ENCODE measurements at regions not wholly inside any gene's neighbourhood (a gene's known extent, or its start where the extent isn't known, plus 50 kb on each side); places are given as distances from the start of the nearest gene placed in this dataset.

GRCh38 chr3:7793786-7794185 lies 707.8 kb upstream of the LMCD1 start:
- no peak for DNase-seq

- no peak for DNase-seq
Measured at GRCh38 chr3:7798276-7798675, 703.3 kb upstream of the LMCD1 start.

- DNase-seq = no peak
Measured at GRCh38 chr3:7800006-7800780, 701.4 kb upstream of the LMCD1 start.

GRCh38 chr3:7812490-7812889 lies 689.1 kb upstream of the LMCD1 start:
- no peak for DNase-seq

DNA sequence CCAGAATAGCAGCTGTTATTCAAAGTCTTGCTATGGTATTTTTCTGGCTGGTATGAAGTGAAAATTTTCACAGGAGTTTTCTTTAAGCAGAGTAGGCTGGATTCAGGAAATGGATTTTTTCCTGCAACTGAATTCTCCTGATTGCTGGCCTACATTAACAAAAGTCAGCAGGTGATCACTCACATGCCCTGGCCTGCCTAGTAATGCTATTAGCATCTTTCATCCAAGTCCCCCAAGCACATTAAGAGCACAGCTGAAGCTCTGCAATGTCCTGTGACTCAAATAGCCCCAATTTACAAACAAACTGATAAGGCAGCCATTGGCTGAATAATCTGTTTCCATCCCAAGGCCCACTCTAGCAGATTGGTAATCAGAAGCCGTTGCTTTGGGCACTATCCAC lies 688.3 kb upstream of the LMCD1 start:
- DNase-seq = no peak

GRCh38 chr3:7817239-7817638 lies 684.4 kb upstream of the LMCD1 start:
- DNase-seq = no peak

- no peak for DNase-seq
Measured at GRCh38 chr3:7820969-7821368, 680.7 kb upstream of the LMCD1 start.

DNA sequence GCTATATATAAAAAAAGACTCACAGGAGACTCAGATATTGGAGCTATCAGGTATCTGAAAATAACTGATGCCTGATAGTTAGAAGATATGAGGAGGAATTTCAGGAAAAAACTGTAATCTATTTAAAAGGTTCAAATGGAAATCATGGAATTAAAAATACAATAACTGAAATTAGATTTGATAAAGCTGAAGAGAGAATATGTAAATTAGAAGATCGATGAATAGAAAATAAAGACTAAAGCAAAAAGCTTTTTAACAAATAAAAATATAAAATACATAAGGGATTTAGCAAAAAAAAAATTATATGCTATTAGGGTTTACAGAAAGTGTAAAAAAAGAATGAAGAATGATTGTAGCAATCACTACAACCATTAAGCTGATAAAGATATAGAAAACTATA lies 679.8 kb upstream of the LMCD1 start:
- DNase-seq = no peak

DNA sequence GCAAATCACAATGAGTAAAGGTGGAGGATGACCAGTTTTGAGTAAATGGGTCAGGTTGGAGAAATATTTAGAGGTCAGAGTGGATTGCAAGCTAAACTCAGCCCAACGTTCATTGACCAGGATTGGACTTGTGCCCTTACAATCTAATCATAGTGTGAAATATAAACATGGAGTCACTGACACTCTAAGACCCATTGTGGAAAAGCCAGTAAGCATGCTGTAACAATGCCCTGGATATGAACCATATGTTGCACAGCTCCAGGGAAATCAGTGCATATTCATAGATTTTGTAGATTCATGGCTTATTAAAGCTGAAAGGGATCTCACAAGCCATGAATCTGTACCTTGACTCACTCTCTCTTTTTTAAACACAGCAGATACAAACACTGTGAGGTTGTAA lies 660.2 kb upstream of the LMCD1 start:
- DNase-seq = no peak

- no peak for DNase-seq
Measured at GRCh38 chr3:7843441-7843840, 658.2 kb upstream of the LMCD1 start.

GRCh38 chr3:7847021-7847420 lies 654.6 kb upstream of the LMCD1 start:
- no peak for DNase-seq

GRCh38 chr3:7847521-7847920 lies 654.1 kb upstream of the LMCD1 start:
- no peak for DNase-seq

- DNase-seq = no peak
Measured at GRCh38 chr3:7854266-7854665, 647.4 kb upstream of the LMCD1 start.

DNA sequence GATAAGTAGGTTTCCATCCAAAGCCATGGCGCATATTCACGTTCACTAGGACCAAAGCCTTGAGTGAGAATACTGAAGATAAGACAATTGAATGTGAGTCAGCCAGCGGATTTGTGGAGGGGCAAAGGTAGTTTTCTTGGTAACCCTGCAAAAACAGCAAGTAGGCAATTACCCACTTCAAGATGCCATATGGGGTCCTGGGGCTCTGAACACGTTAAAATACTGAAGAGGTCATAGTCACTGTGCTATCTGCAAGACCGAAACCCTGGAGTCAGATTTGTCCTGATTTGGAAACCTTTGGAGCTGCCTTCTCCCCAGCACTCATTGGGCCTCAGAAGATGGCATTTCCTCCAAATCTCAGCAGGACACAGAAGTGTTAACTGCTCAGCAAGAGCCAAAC lies 646.9 kb upstream of the LMCD1 start:
- no peak for DNase-seq

DNA sequence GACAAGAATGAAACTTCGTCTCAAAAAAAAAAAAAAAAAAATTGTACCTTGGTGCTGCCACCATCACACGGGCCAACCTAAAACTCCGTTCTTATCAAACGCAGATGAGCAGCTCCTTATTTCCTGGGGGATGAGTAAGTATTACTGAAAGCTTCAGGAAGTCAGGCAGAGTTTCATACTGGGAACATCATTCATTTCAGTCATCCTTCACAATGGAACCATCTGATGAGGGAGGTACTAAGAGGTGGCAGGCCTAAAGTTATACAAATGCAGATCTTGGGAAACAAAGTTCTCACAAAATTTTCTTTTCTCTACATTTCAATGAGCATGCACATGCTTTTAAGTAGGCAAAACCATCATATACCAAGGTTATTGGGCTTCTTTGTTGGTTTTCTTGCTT lies 636.0 kb upstream of the LMCD1 start:
- DNase-seq = no peak

GRCh38 chr3:7867587-7867986 lies 634.0 kb upstream of the LMCD1 start:
- no peak for DNase-seq

DNA sequence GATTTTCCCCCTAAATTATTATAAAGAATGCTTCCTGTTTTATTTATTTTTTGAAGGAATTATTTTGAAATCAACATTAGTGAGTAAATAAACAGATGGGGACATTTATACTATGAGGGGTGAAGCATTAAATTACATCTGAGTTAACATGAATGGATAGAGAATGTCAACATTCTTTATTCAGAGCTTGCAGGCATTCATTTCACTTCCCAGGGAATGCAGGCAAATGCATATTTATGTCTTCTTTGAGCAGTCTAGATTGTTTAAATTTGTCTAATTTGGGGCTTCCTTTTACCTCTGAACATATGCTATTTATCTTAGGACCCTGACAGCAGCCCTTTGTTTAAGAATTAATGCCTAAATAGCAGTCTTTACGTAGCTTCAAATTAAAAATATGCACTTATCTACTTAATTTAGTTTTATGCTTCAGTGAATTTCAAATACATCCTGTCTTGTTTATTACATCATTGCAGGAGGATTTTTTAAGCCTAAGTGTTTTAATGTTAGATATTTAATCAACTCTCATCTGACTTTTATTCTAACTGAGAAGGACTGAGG lies 630.5 kb upstream of the LMCD1 start:
- DNase-seq = no peak

GRCh38 chr3:7874116-7874515 lies 627.5 kb upstream of the LMCD1 start:
- no peak for DNase-seq

GRCh38 chr3:7875925-7876324 lies 625.7 kb upstream of the LMCD1 start:
- no peak for DNase-seq

GRCh38 chr3:7876741-7877297 lies 624.8 kb upstream of the LMCD1 start:
- peak in 4 of 5 donors; percentile 16 to 70 (median 30) for DNase-seq

DNA sequence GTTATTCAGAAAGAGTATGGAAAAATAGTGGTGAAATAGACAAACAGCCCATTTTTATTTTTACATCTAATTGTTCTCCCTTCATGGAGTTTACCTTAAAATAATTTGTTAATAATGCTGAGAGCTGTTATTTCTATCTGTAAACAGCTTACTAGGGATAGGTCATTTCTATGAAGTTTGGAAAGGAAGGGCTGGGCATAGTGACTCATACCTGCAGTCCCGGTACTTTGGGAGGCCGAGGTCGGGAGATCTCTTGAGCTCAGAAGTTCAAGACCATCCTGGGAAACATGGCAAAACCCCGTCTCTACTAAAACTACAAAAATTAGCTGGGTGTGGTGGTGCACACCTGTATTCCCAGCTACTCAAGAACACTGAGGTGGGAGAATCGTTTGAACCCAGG lies 624.3 kb upstream of the LMCD1 start:
- no peak for DNase-seq

GRCh38 chr3:7879572-7879971 lies 622.1 kb upstream of the LMCD1 start:
- DNase-seq = no peak

- DNase-seq = no peak
Measured at GRCh38 chr3:7881946-7882345, 619.7 kb upstream of the LMCD1 start.

- DNase-seq = no peak
Measured at GRCh38 chr3:7897655-7898054, 604.0 kb upstream of the LMCD1 start.

- no peak for DNase-seq
Measured at GRCh38 chr3:7913283-7913682, 588.3 kb upstream of the LMCD1 start.
